Endometrium (tissue), 2 donors: ENCODE measurements at regions not wholly inside any gene's neighbourhood (a gene's known extent, or its start where the extent isn't known, plus 50 kb on each side); places are given as distances from the start of the nearest gene placed in this dataset.
"Not testable (repeated sequence)": the region's sequence is repeated elsewhere in the genome, so short reads cannot be mapped to it uniquely, and the experiment has no call there.

Experiments
- FAIRE-seq: peaks from 2 replicates; lab custom pipeline; 2012; peaks lifted over from hg19 to GRCh38; lab: Jason Lieb, UNC
- donor health status: control.
- donor health status: control.

- no peak for FAIRE-seq
Measured at GRCh38 chr2:2472044-2472443, 141.0 kb upstream of the MYT1L start.

- no peak for FAIRE-seq
Measured at GRCh38 chr2:2466534-2466933, 135.5 kb upstream of the MYT1L start.

GRCh38 chr2:2464643-2465042 lies 133.6 kb upstream of the MYT1L start:
- FAIRE-seq = no peak

GRCh38 chr2:2464094-2464493 lies 133.0 kb upstream of the MYT1L start:
- FAIRE-seq = no peak

- no peak for FAIRE-seq
Measured at GRCh38 chr2:2456721-2457120, 125.6 kb upstream of the MYT1L start.

GRCh38 chr2:2455151-2455550 lies 124.1 kb upstream of the MYT1L start:
- FAIRE-seq = no peak

- no peak for FAIRE-seq
Measured at GRCh38 chr2:2452961-2453360, 121.9 kb upstream of the MYT1L start.

- not testable (repeated sequence) for FAIRE-seq
Measured at GRCh38 chr2:2451275-2451674, 120.2 kb upstream of the MYT1L start.

- FAIRE-seq = no peak
Measured at GRCh38 chr2:2448178-2448577, 117.1 kb upstream of the MYT1L start.

- no peak for FAIRE-seq
Measured at GRCh38 chr2:2422621-2423020, 91.5 kb upstream of the MYT1L start.

GRCh38 chr2:2413525-2413924 lies 82.5 kb upstream of the MYT1L start:
- no peak for FAIRE-seq

- FAIRE-seq = no peak
Measured at GRCh38 chr2:2410987-2411386, 79.9 kb upstream of the MYT1L start.

GRCh38 chr2:2409481-2409880 lies 78.4 kb upstream of the MYT1L start:
- no peak for FAIRE-seq

- no peak for FAIRE-seq
Measured at GRCh38 chr2:2405780-2406179, 74.7 kb upstream of the MYT1L start.

GRCh38 chr2:2400286-2401038 lies 69.4 kb upstream of the MYT1L start:
- FAIRE-seq = no peak

GRCh38 chr2:2399396-2399795 lies 68.3 kb upstream of the MYT1L start:
- no peak for FAIRE-seq

- FAIRE-seq = no peak
Measured at GRCh38 chr2:2392332-2392731, 61.3 kb upstream of the MYT1L start.

GRCh38 chr2:2389215-2389614 lies 58.1 kb upstream of the MYT1L start:
- FAIRE-seq = no peak
